HAP-1 (cell line): ENCODE measurements at regions not wholly inside any gene's neighbourhood (a gene's known extent, or its start where the extent isn't known, plus 50 kb on each side); places are given as distances from the start of the nearest gene placed in this dataset.

ENCODE experiments used
- DNase-seq, 2 experiments: peaks; one replicate each; pipeline ENCODE4 v3.0.0-alpha.2; 2016 to 2020; ENCODE audit warnings: low spot score in 2 of 2
- H3K27me3 ChIP-seq: fragments of 250-450 bp; sonication (Bioruptor Pico); 2 replicates; pipeline ENCODE4 v1.5.1; 2020; ENCODE audit warnings: low read depth, mild to moderate bottlenecking, moderate library complexity
- H3K36me3 ChIP-seq: fragments of 250-450 bp; sonication (Bioruptor Pico); replicated peaks from 2 replicates; pipeline ENCODE4 v1.5.1; 2020; ENCODE audit warnings: mild to moderate bottlenecking
- H3K4me1 ChIP-seq: fragments of 250-450 bp; sonication (Bioruptor Pico); 2 replicates; pipeline ENCODE4 v1.5.1; 2020; ENCODE audit warnings: mild to moderate bottlenecking
- H3K4me3 ChIP-seq: fragments of 250-450 bp; sonication (Bioruptor Pico); 2 replicates; pipeline ENCODE4 v1.5.1; 2020; ENCODE audit warnings: mild to moderate bottlenecking, moderate library complexity
- H3K9me3 ChIP-seq: fragments of 250-450 bp; sonication (Bioruptor Pico); 2 replicates; pipeline ENCODE4 v1.5.1; 2020; ENCODE audit warnings: mild to moderate bottlenecking, moderate library complexity
- in situ Hi-C: fragments of 300-500 bp; cut with MboI; formaldehyde crosslinking; loops from 3 replicates; pipeline ENCODE4 v1.14.3; 2020; ENCODE audit warnings: low sequenced_read_pairs, inconsistent platforms, mixed read lengths

DNA sequence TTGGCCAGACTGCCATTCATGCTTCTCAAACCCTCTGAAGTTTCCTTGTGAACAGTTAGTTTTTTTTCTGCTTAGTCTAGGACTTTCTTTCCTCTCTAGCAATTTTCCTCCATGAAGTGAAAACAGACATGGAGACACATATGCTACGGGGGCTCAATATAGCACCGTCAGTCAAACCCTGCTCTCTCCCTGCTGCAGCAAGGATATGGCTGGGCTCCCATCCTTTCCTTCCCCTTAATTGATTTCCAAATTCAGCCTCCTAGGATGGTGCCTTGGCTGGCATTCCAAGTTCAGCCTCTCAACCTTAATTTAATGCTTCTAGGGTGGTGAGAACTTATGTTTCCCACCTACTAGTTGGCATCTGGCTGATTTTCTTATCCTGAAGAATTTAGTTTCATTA, 436.7 kb downstream of the NPIPA7 start:
- Histone ChIP-seq H3K4me1 (no peaks in the 10 kb centered on the region), H3K27me3 (no peaks in the 10 kb centered on the region), H3K9me3 (no peaks in the 10 kb centered on the region), H3K36me3 (no peaks in the 10 kb centered on the region), H3K4me3 (no peak overlapping the region)
- in situ Hi-C loops: no loop called here
- DNase-seq: no peak

DNA sequence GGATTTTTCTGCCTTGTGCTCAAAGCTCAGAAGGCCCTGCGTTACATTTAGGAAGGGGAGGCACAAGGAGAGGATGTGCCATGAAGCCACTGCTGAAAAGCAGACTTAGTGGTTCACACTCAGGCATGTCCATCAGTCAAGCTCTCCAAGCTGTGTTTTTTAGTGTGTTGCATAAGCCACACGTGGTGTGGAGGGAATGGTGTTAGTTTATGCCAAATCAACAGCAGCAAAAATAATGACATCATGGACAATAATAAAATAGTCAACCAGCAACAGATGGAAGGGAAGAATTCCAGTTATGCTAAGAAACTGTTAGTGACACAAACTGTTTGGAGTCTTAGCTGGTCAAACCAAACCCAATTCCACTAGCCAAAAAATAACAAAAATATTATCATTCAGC, 438.3 kb downstream of the NPIPA7 start:
- DNase-seq: no peak
- no peak overlapping the region for H3K4me3 ChIP-seq
- no peaks in the 10 kb centered on the region for H3K36me3 ChIP-seq
- no peaks in the 10 kb centered on the region for H3K27me3 ChIP-seq
- no peaks in the 10 kb centered on the region for H3K4me1 ChIP-seq
- H3K9me3 ChIP-seq: no peaks in the 10 kb centered on the region
- in situ Hi-C loops: no loop called here

DNA sequence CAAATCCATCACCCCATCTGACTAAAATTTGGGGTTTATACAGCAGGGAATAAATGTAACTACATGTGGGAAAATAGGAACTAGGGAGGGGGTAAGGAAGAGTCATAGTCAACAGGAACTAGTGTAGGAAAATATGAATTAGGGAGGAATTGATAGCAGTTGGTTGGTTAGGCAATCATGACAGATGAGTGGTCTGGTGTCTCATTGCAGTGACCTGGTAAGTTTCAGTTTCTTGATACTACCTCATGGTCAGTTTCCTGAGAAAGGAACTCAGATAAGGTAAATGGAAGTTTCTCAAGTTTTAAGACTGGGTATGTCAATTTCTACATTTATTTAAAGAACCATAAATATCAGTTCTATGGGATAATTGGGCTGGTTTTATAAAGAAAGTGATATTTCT, 442.3 kb downstream of the NPIPA7 start:
- Histone ChIP-seq H3K9me3 (no peaks in the 10 kb centered on the region), H3K36me3 (no peaks in the 10 kb centered on the region), H3K27me3 (no peaks in the 10 kb centered on the region), H3K4me1 (no peaks in the 10 kb centered on the region), H3K4me3 (no peak overlapping the region)
- no peak for DNase-seq
- in situ Hi-C loops: no loop called here

DNA sequence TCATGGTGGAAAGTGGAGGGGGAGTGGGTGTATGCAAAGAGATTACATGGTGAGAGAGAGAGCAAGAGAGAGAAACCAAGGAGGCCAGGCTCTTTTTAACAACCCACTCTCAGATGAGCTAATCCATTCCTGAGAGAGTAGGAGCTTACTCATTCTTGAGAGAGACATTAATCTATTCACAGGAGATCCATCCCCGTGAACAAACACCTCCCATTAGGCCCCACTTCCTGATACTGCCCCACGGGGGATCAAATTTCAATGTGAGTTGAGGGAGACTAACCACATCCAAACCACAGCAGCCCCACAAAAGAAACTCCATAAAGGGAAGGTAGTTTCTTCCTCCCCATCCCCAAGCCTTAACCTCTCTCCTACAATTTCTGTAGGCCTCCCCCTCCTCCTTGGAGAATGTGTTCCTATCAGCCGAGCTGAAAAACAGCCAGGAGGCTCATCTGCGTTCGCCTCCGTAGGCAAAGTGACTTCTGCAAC, 450.0 kb downstream of the NPIPA7 start:
- DNase-seq: no peak
- Histone ChIP-seq H3K27me3 (no peaks in the 10 kb centered on the region), H3K36me3 (no peaks in the 10 kb centered on the region), H3K9me3 (no peaks in the 10 kb centered on the region; the same call in 1 of the 2 replicates), H3K4me1 (no peaks in the 10 kb centered on the region), H3K4me3 (no peak overlapping the region)
- in situ Hi-C loops: no loop called here

DNA sequence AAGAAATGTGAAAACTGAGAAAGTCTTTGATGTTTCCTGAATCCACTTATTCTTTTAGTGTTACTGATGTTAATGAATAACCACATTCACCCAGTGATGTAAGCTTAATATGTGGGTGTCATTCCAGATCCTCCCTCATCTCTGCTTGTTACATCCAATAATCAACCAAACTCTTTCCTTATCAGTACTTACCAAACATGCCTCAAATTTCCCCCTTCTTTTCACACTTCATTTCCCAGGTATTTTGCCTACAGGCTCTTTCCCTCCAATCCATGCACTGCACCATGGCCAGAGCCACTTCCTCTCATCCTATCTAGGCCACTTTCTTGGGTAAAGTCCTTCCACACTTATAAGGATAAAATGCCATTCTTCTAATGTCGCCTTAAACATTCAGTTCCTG, 451.5 kb downstream of the NPIPA7 start:
- no peaks in the 10 kb centered on the region; the same call in 1 of the 2 replicates for H3K9me3 ChIP-seq
- no peaks in the 10 kb centered on the region for H3K36me3 ChIP-seq
- H3K4me1 ChIP-seq: no peaks in the 10 kb centered on the region
- H3K4me3 ChIP-seq: no peak overlapping the region
- in situ Hi-C loops: no loop called here
- H3K27me3 ChIP-seq: no peaks in the 10 kb centered on the region
- no peak for DNase-seq

DNA sequence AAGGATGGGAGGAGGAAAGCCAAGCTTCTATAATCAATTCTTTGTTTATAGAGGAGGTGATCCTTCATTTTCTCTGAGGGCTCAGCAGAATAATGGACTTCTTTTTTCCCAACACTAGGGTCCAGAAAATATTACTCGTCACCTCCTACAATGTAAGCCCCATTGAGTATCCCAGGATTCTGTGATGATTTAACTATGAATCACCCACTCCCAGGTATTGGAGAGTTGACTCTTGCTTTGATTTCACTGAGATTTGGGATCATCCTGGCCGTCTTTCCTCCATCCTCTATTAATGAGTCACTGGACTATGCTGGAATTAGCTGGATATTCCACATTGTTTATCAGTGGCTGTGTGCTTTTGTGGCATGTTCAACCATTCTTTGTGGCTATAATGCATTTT, 452.0 kb downstream of the NPIPA7 start:
- Histone ChIP-seq H3K36me3 (no peaks in the 10 kb centered on the region), H3K4me1 (no peaks in the 10 kb centered on the region), H3K27me3 (no peaks in the 10 kb centered on the region), H3K9me3 (no peaks in the 10 kb centered on the region; the same call in 1 of the 2 replicates), H3K4me3 (no peak overlapping the region)
- in situ Hi-C loops: no loop called here
- no peak for DNase-seq

DNA sequence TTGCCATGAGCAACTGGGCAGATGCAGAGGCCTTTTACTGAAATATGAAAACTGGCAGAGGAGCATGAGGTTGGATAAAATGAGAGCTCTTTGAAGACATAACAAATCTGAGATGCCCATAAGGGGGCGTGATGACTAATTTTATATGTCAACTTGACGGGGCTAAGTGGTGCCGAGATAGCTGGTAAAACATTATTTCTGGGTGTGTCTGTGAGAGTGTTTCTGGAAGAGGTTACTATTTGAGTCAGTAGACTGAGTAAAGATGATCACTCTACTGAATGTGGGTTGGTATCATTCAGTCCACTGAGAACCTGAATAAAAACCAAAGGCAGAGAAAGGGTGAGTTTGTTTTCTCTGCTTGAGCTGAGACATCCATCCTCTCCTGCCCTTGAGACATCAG, 454.2 kb downstream of the NPIPA7 start:
- H3K4me3 ChIP-seq: no peak overlapping the region
- H3K4me1 ChIP-seq: no peaks in the 10 kb centered on the region
- H3K9me3 ChIP-seq: no peaks in the 10 kb centered on the region; the same call in 1 of the 2 replicates
- H3K36me3 ChIP-seq: no peaks in the 10 kb centered on the region
- DNase-seq: no peak
- in situ Hi-C loops: no loop called here
- H3K27me3 ChIP-seq: no peaks in the 10 kb centered on the region

DNA sequence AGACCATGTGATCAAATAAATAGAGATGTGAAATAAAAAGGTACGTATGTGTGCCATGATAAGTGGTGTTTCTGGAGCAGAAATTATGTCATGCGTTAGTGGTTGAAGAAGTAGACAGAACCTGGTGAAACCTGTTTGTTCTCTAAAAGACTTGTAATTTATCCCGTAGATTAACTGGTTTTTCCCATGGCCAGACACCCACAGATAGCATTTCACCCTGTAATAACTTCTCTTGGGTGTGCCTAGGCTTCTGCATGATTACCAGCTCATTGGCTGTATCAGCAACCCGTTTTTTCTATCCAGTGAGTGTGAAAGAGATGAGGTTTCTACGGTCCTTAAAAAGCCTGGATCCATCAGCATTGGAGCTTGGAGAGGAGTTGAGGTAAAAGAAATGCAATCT, 471.3 kb downstream of the NPIPA7 start:
- H3K36me3 ChIP-seq: no peaks in the 10 kb centered on the region
- no peak overlapping the region for H3K4me3 ChIP-seq
- no peaks in the 10 kb centered on the region for H3K4me1 ChIP-seq
- in situ Hi-C loops: no loop called here
- H3K27me3 ChIP-seq: no peaks in the 10 kb centered on the region
- no peak for DNase-seq
- H3K9me3 ChIP-seq: no peaks in the 10 kb centered on the region; the same call in 1 of the 2 replicates

DNA sequence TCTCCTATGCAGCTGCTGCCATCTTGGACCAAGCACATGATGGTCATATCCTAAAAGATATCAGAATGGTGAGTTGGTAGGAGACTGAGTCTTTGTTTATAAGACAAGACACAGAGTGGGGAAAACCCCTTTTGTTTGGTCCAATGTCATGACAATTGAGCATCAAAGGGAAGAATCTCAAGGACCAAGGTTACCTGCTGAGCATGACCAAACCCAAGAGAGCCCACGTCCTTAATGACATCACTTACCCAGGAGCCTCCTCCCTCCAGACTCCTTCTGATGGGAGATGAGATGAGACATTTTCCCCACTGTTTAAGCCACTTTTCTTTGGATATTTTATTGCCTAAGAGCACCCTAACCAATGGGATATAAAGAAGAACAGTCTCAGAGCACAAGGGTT, 478.1 kb downstream of the NPIPA7 start:
- Histone ChIP-seq H3K4me3 (no peak overlapping the region), H3K9me3 (peaks cover 2% of the 10 kb centered on the region; the same call in 1 of the 2 replicates), H3K27me3 (no peaks in the 10 kb centered on the region), H3K4me1 (no peaks in the 10 kb centered on the region), H3K36me3 (no peaks in the 10 kb centered on the region)
- DNase-seq: no peak
- in situ Hi-C loops: no loop called here

DNA sequence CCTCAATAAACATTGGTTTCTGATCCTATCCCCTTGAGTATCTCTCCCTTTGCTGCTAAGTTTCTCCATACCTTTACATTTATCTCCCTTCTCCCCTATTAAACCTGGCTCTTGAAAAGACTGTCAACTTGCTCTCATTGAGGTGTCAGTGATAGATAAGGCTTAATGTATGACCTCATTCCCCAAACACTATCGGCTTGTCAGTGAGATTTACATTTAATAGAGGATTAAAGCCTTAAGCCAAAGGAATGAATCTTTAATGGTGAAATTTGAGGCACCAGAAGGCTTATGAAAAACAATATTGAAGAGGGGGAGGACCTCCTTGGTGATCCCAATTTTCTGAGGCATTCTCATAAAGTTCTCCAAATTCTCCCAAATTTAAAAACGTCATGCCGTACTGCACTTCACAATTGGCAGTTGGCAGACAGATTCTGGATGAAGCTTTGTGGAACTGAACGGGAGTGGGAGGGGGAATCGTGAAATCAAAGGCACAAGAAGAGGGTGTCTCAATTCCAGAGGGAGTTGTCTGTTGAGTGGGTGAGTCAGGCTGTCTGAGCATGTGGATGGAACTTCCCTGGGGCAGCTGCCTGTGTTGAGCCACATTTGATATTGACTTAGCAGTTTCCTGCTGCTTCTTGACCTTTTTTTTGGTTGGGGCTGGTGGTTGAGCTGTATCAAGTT, 478.8 kb downstream of the NPIPA7 start:
- H3K4me3 ChIP-seq: no peak overlapping the region
- peaks cover 2% of the 10 kb centered on the region; the same call in 1 of the 2 replicates for H3K9me3 ChIP-seq
- DNase-seq: no peak
- H3K4me1 ChIP-seq: no peaks in the 10 kb centered on the region
- H3K27me3 ChIP-seq: no peaks in the 10 kb centered on the region
- H3K36me3 ChIP-seq: no peaks in the 10 kb centered on the region
- in situ Hi-C loops: no loop called here

DNA sequence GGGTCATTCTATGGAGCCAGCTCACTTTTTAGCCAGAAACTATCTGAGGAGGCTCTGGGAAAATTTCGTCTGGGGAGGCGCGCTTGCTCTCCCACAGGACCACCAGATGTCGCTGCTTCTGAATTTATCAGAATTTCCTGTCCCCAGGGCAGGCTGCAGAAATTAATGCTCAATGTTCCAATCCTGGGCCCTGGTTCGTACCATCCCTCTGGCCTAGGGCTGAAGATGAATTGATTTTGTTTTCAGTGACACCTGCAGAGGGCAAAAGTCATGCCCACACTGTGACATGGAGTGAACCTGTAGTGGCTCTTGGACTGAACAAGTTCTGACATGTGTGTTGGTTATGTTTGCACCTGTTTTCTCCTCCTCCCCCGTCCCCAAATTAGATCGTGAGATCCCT, 482.6 kb downstream of the NPIPA7 start:
- Histone ChIP-seq H3K36me3 (no peaks in the 10 kb centered on the region), H3K4me1 (no peaks in the 10 kb centered on the region), H3K27me3 (no peaks in the 10 kb centered on the region), H3K9me3 (0 out of 2 replicates have a peak, but pooled peaks cover 2% of the 10 kb centered on the region), H3K4me3 (no peak overlapping the region)
- in situ Hi-C loops: no loop called here
- peak in 1 of 2 experiments; percentile 19 for DNase-seq

DNA sequence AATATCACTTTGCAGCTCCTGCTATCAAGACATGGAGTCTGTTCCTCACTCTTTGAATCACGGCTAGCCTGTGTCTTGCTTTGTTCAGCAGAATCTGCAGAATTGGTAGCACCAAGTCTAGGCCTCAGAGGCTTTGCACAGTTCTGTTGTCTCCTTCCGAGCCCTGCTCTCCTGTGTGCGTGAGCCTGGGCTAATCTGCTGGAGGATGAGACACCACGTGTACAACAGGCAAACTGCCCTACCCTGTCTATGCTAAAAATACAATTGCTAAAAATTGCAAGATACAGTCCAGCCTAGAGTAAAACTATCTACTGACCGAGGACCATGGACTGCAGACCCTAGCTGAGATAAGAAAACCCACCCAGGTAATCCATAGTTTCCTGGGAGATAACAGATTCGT, 484.7 kb downstream of the NPIPA7 start:
- H3K4me3 ChIP-seq: no peak overlapping the region
- no peaks in the 10 kb centered on the region for H3K36me3 ChIP-seq
- DNase-seq: no peak
- in situ Hi-C loops: no loop called here
- no peaks in the 10 kb centered on the region for H3K4me1 ChIP-seq
- no peaks in the 10 kb centered on the region for H3K27me3 ChIP-seq
- H3K9me3 ChIP-seq: 0 out of 2 replicates have a peak, but pooled peaks cover 2% of the 10 kb centered on the region

DNA sequence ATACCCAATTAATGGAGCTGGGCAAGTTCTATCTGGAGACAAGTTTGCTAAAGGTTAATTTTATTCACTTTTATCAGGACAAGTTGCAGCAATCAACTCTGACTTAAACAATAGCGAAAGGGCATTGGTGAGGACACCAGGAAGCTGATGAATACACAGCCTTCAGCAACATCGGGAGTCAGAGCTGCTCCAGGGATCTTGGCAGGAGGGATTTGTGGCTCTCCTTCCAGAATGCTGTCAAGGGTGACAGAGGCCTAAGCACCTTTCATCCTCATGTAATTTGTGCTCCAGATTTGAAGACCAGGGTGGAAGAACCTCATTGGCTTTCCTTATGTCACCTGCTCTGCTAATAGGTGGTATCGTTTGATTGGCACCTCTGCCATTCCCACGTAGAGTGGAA, 485.6 kb downstream of the NPIPA7 start:
- Histone ChIP-seq H3K4me1 (no peaks in the 10 kb centered on the region), H3K27me3 (no peaks in the 10 kb centered on the region), H3K9me3 (0 out of 2 replicates have a peak, but pooled peaks cover 2% of the 10 kb centered on the region), H3K36me3 (no peaks in the 10 kb centered on the region), H3K4me3 (no peak overlapping the region)
- DNase-seq: no peak
- in situ Hi-C loops: no loop called here

DNA sequence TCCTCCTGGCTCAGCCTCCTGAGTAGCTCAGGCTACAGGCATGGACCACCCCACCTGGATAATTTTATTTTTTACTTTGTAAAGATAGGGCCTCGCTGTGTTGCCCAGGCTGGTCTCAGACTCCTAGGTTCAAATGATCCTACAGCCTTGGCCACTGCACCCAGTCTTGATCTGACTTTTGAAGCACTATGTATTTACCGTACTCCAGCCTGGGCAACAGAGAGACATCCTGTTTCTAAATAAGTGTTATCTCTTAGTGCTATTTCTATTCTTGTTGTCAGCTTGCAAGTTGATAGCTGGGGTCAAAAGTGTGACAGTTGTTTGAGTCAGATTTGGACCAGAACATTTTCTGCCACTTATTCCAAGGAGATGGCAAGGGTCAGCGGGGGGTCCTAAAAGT, 486.4 kb downstream of the NPIPA7 start:
- no peak for DNase-seq
- H3K27me3 ChIP-seq: no peaks in the 10 kb centered on the region
- H3K4me3 ChIP-seq: no peak overlapping the region
- H3K4me1 ChIP-seq: no peaks in the 10 kb centered on the region
- H3K36me3 ChIP-seq: no peaks in the 10 kb centered on the region
- in situ Hi-C loops: no loop called here
- 0 out of 2 replicates have a peak, but pooled peaks cover 2% of the 10 kb centered on the region for H3K9me3 ChIP-seq

DNA sequence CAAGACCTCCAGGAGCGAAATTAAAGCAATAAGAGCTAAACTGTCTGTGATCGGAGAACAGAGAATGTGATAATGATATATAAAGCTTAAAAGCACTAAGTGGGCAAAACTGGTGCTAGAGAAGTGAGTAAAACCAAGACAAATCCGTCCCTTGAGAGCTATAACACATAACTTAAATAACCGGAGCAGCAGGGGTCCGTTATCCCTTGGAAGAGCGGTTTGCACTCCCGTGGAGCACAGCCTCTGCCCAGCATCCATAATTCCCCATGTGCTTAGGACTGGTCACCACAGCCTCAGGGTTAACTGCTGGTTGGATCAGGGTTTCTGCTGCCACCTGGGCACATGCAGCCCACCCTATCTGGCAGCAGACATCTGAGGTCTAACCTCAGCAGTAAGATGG, 489.0 kb downstream of the NPIPA7 start:
- no peak for DNase-seq
- in situ Hi-C loops: no loop called here

More for the DNA sequence above, 489.0 kb downstream of the NPIPA7 start:
- no peaks in the 10 kb centered on the region for H3K36me3 ChIP-seq
- H3K4me1 ChIP-seq: no peaks in the 10 kb centered on the region
- no peaks in the 10 kb centered on the region for H3K9me3 ChIP-seq
- H3K4me3 ChIP-seq: no peak overlapping the region
- no peaks in the 10 kb centered on the region for H3K27me3 ChIP-seq
